ENCODE measurements at regions not wholly inside any gene's neighbourhood (a gene's known extent, or its start where the extent isn't known, plus 50 kb on each side); places are given as distances from the start of the nearest gene placed in this dataset.

- no peaks in the 10 kb centered on the region for H3K36me3 Mint-ChIP-seq
- H3K27me3 Mint-ChIP-seq = no peaks in the 10 kb centered on the region
- no peaks in the 10 kb centered on the region for H3K4me1 Mint-ChIP-seq
- H3K4me3 Mint-ChIP-seq = no peak overlapping the region
- H3K9me3 Mint-ChIP-seq = no peaks in the 10 kb centered on the region
- POLR2A ChIA-PET = no interaction called here
- no peak for ATAC-seq
- no peak overlapping the region for H3K27ac Mint-ChIP-seq
- DNase-seq = no peak
These were observed 496.1 kb downstream of the NR4A2 start for GRCh38 chr2:155836439-155836838.

GRCh38 chr2:155830817-155831579 is 501.5 kb downstream of the NR4A2 start:
- no peak for ATAC-seq
- peaks cover 0 to 7% (median 0%) of the 10 kb centered on the region in 9 donors for H3K9me3 Mint-ChIP-seq
- H3K27me3 Mint-ChIP-seq = peaks cover 0 to 5% (median 3%) of the 10 kb centered on the region in 5 donors
- POLR2A ChIA-PET = no interaction called here
- H3K36me3 Mint-ChIP-seq = no peaks in the 10 kb centered on the region
- H3K4me3 Mint-ChIP-seq = no peak overlapping the region
- H3K4me1 Mint-ChIP-seq = no peaks in the 10 kb centered on the region
- no peak for DNase-seq
- no peak overlapping the region for H3K27ac Mint-ChIP-seq

- H3K27ac Mint-ChIP-seq = no peak overlapping the region
- H3K4me1 Mint-ChIP-seq = no peaks in the 10 kb centered on the region
- ATAC-seq (no peak), DNase-seq (no peak)
- no peak overlapping the region for H3K4me3 Mint-ChIP-seq
- peaks cover 0 to 7% (median 0%) of the 10 kb centered on the region in 9 donors for H3K9me3 Mint-ChIP-seq
- H3K27me3 Mint-ChIP-seq = peaks cover 0 to 5% (median 3%) of the 10 kb centered on the region in 5 donors
- POLR2A ChIA-PET = no interaction called here
- H3K36me3 Mint-ChIP-seq = no peaks in the 10 kb centered on the region
These were observed 502.2 kb downstream of the NR4A2 start for GRCh38 chr2:155830351-155830750.

GRCh38 chr2:155825876-155826275 is 506.6 kb downstream of the NR4A2 start:
- Mint-ChIP-seq H3K36me3 (no peaks in the 10 kb centered on the region), H3K4me3 (no peak overlapping the region), H3K9me3 (peaks cover 0 to 8% (median 0%) of the 10 kb centered on the region in 9 donors), H3K4me1 (no peaks in the 10 kb centered on the region), H3K27ac (no peak overlapping the region), H3K27me3 (peaks cover 0 to 5% (median 3%) of the 10 kb centered on the region in 5 donors)
- POLR2A ChIA-PET = no interaction called here
- no peak for ATAC-seq
- DNase-seq = no peak

GRCh38 chr2:155815851-155816250 is 516.7 kb downstream of the NR4A2 start:
- no peaks in the 10 kb centered on the region for H3K36me3 Mint-ChIP-seq
- no peaks in the 10 kb centered on the region for H3K4me1 Mint-ChIP-seq
- no peak overlapping the region for H3K4me3 Mint-ChIP-seq
- no peak for ATAC-seq
- H3K27me3 Mint-ChIP-seq = no peaks in the 10 kb centered on the region
- DNase-seq = no peak
- POLR2A ChIA-PET = no interaction called here
- H3K9me3 Mint-ChIP-seq = peaks cover 5 to 20% (median 8%) of the 10 kb centered on the region in 9 donors
- H3K27ac Mint-ChIP-seq = no peak overlapping the region

GRCh38 chr2:155815275-155815674 is 517.2 kb downstream of the NR4A2 start:
- Mint-ChIP-seq H3K27ac (no peak overlapping the region), H3K36me3 (no peaks in the 10 kb centered on the region), H3K27me3 (no peaks in the 10 kb centered on the region), H3K4me1 (no peaks in the 10 kb centered on the region), H3K9me3 (peaks cover 4 to 14% (median 7%) of the 10 kb centered on the region in 9 donors), H3K4me3 (no peak overlapping the region)
- POLR2A ChIA-PET = no interaction called here
- ATAC-seq (no peak), DNase-seq (no peak)

- POLR2A ChIA-PET = no interaction called here
- peaks cover 0 to 8% (median 0%) of the 10 kb centered on the region in 9 donors for H3K9me3 Mint-ChIP-seq
- H3K27ac Mint-ChIP-seq = no peak overlapping the region
- ATAC-seq = no peak
- no peaks in the 10 kb centered on the region for H3K36me3 Mint-ChIP-seq
- H3K4me1 Mint-ChIP-seq = no peaks in the 10 kb centered on the region
- H3K4me3 Mint-ChIP-seq = no peak overlapping the region
- DNase-seq = no peak
- no peaks in the 10 kb centered on the region for H3K27me3 Mint-ChIP-seq
These were observed 522.1 kb downstream of the NR4A2 start for GRCh38 chr2:155810411-155810810.

- Mint-ChIP-seq H3K9me3 (peaks cover 0 to 8% (median 0%) of the 10 kb centered on the region in 9 donors), H3K4me3 (no peak overlapping the region), H3K36me3 (no peaks in the 10 kb centered on the region), H3K27me3 (peaks cover 0 to 3% (median 0%) of the 10 kb centered on the region in 5 donors), H3K27ac (no peak overlapping the region), H3K4me1 (no peaks in the 10 kb centered on the region)
- ATAC-seq (no peak), DNase-seq (no peak)
- POLR2A ChIA-PET = no interaction called here
These were observed 529.6 kb downstream of the NR4A2 start for GRCh38 chr2:155802888-155803287.

GRCh38 chr2:155792666-155793065 is 539.9 kb downstream of the NR4A2 start:
- Mint-ChIP-seq H3K9me3 (peaks cover 10 to 41% (median 22%) of the 10 kb centered on the region in 9 donors), H3K36me3 (peaks cover 0 to 17% (median 0%) of the 10 kb centered on the region in 3 donors), H3K27ac (no peak overlapping the region), H3K4me3 (no peak overlapping the region), H3K4me1 (no peaks in the 10 kb centered on the region), H3K27me3 (no peaks in the 10 kb centered on the region)
- DNase-seq (no peak), ATAC-seq (no peak)
- POLR2A ChIA-PET = no interaction called here

- Mint-ChIP-seq H3K4me1 (no peaks in the 10 kb centered on the region), H3K27ac (no peak overlapping the region), H3K4me3 (no peak overlapping the region), H3K27me3 (no peaks in the 10 kb centered on the region), H3K9me3 (peaks cover 0 to 4% (median 0%) of the 10 kb centered on the region in 9 donors), H3K36me3 (no peaks in the 10 kb centered on the region)
- ATAC-seq (no peak), DNase-seq (no peak)
- POLR2A ChIA-PET = no interaction called here
These were observed 562.0 kb downstream of the NR4A2 start for GRCh38 chr2:155770516-155770915.

- no peak for DNase-seq
- ATAC-seq = no peak
- H3K27ac Mint-ChIP-seq = no peak overlapping the region
- H3K4me3 Mint-ChIP-seq = no peak overlapping the region
- no peaks in the 10 kb centered on the region for H3K36me3 Mint-ChIP-seq
- H3K9me3 Mint-ChIP-seq = peaks cover 0 to 13% (median 1%) of the 10 kb centered on the region in 9 donors
- no peaks in the 10 kb centered on the region for H3K27me3 Mint-ChIP-seq
- H3K4me1 Mint-ChIP-seq = no peaks in the 10 kb centered on the region
- POLR2A ChIA-PET = no interaction called here
These were observed 566.0 kb downstream of the NR4A2 start for GRCh38 chr2:155766342-155767115.

- no peak for DNase-seq
- no peak overlapping the region for H3K4me3 Mint-ChIP-seq
- no peak for ATAC-seq
- no peak overlapping the region for H3K27ac Mint-ChIP-seq
- no peaks in the 10 kb centered on the region for H3K36me3 Mint-ChIP-seq
- H3K9me3 Mint-ChIP-seq = peaks cover 0 to 9% (median under 1%) of the 10 kb centered on the region in 9 donors
- POLR2A ChIA-PET = no interaction called here
- no peaks in the 10 kb centered on the region for H3K4me1 Mint-ChIP-seq
- no peaks in the 10 kb centered on the region for H3K27me3 Mint-ChIP-seq
These were observed 577.0 kb downstream of the NR4A2 start for GRCh38 chr2:155755481-155755880.

- DNase-seq = no peak
- POLR2A ChIA-PET = no interaction called here
- Mint-ChIP-seq H3K4me1 (no peaks in the 10 kb centered on the region), H3K27me3 (no peaks in the 10 kb centered on the region), H3K27ac (no peak overlapping the region), H3K36me3 (no peaks in the 10 kb centered on the region), H3K9me3 (peaks cover 0 to 18% (median 3%) of the 10 kb centered on the region in 9 donors), H3K4me3 (no peak overlapping the region)
- no peak for ATAC-seq
These were observed 584.4 kb downstream of the NR4A2 start for GRCh38 chr2:155748131-155748530.

All from naive thymus-derived CD8-positive, alpha-beta T cell (primary cell).